Neural crest cell (in vitro differentiated cells): ENCODE measurements at regions not wholly inside any gene's neighbourhood (a gene's known extent, or its start where the extent isn't known, plus 50 kb on each side); places are given as distances from the start of the nearest gene placed in this dataset.
A peak's percentile ranks its signal among the peaks of the same experiment; 100 is the strongest.

ENCODE experiments used
- DNase-seq: peaks from one replicate; pipeline ENCODE4 v3.0.0; 2021; ENCODE audit warnings: low read depth, mixed read lengths, low spot score
- H3K27ac Mint-ChIP-seq: one replicate; pipeline ENCODE4 v1.8.0; 2021; ENCODE audit warnings: mild to moderate bottlenecking, mixed read lengths; ENCODE audit not compliant: unreplicated experiment
- H3K27me3 Mint-ChIP-seq: 2 replicates; pipeline ENCODE4 v1.8.0; 2021; ENCODE audit warnings: low read depth, mild to moderate bottlenecking, mixed read lengths
- H3K36me3 Mint-ChIP-seq: 2 replicates; pipeline ENCODE4 v1.8.0; 2021; ENCODE audit warnings: low read depth, mild to moderate bottlenecking, mixed read lengths
- H3K4me1 Mint-ChIP-seq: 2 replicates; pipeline ENCODE4 v1.8.0; 2021; ENCODE audit warnings: mixed read lengths
- H3K4me3 Mint-ChIP-seq: one replicate; pipeline ENCODE4 v1.8.0; 2021; ENCODE audit warnings: mild to moderate bottlenecking, mixed read lengths
- H3K9me3 Mint-ChIP-seq: 2 replicates; pipeline ENCODE4 v1.8.0; 2021; ENCODE audit warnings: mixed read lengths
- TF ChIP-seq, protein P1 (sequence below): fragments of 200-600 bp; sonication (generic); conservative IDR thresholded peaks from 2 replicates; pipeline ENCODE4 v1.5.0; 2021; ENCODE audit warnings: antibody characterized with exemption, mild to moderate bottlenecking

- H3K27me3 Mint-ChIP-seq, result peaks cover 27% of the 10 kb centered on the region
- no peaks in the 10 kb centered on the region for H3K4me1 Mint-ChIP-seq
Observed at GRCh38 chr2:119053700-119054436, 104.7 kb downstream of the C1QL2 start.

DNA sequence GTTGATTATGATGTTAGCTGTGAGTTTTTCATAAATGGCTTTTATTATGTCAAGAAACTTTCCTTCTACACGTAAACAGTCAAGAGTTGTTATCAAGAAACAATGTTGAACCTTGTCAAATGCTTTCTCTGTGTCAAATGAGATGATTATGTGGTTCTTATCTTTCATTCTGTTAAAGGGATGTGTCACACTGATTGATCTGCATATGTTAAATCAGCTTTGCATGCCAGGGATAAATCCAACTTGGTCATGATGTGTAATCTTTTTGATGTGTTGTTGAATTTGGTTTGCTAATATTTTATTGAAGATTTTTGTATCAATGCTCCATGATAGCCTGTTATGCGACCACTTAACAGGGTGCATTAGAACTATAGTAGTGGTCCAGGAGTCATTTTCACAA is 107.3 kb downstream of the C1QL2 start:
- H3K27me3 Mint-ChIP-seq, result peaks cover 40% of the 10 kb centered on the region
- H3K4me1 Mint-ChIP-seq, result no peaks in the 10 kb centered on the region
- no peaks in the 10 kb centered on the region for H3K36me3 Mint-ChIP-seq
- no peaks in the 10 kb centered on the region for H3K9me3 Mint-ChIP-seq
- DNase-seq, result no peak
- H3K4me3 Mint-ChIP-seq, result no peak overlapping the region
- TF ChIP-seq, protein P1, sequence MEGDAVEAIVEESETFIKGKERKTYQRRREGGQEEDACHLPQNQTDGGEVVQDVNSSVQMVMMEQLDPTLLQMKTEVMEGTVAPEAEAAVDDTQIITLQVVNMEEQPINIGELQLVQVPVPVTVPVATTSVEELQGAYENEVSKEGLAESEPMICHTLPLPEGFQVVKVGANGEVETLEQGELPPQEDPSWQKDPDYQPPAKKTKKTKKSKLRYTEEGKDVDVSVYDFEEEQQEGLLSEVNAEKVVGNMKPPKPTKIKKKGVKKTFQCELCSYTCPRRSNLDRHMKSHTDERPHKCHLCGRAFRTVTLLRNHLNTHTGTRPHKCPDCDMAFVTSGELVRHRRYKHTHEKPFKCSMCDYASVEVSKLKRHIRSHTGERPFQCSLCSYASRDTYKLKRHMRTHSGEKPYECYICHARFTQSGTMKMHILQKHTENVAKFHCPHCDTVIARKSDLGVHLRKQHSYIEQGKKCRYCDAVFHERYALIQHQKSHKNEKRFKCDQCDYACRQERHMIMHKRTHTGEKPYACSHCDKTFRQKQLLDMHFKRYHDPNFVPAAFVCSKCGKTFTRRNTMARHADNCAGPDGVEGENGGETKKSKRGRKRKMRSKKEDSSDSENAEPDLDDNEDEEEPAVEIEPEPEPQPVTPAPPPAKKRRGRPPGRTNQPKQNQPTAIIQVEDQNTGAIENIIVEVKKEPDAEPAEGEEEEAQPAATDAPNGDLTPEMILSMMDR, result no peak
- H3K27ac Mint-ChIP-seq, result no peak overlapping the region

More at GRCh38 chr2:119053700-119054436, 104.7 kb downstream of the C1QL2 start:
- DNase-seq, result no peak
- H3K9me3 Mint-ChIP-seq, result no peaks in the 10 kb centered on the region
- no peaks in the 10 kb centered on the region for H3K36me3 Mint-ChIP-seq
- TF ChIP-seq, protein P1, result no peak
- H3K4me3 Mint-ChIP-seq, result no peak overlapping the region
- no peak overlapping the region for H3K27ac Mint-ChIP-seq

- Mint-ChIP-seq H3K9me3 (no peaks in the 10 kb centered on the region), H3K27ac (no peak overlapping the region), H3K4me3 (no peak overlapping the region), H3K36me3 (no peaks in the 10 kb centered on the region), H3K4me1 (no peaks in the 10 kb centered on the region), H3K27me3 (peaks cover 51% of the 10 kb centered on the region)
- TF ChIP-seq, protein P1, result peak; percentile 27
- DNase-seq, result no peak
Observed at GRCh38 chr2:119049968-119050704, 108.1 kb downstream of the MARCO start.
